Suppressor macrophage treated with lipopolysaccharide for 4 hours (primary cell): ENCODE measurements at regions not wholly inside any gene's neighbourhood (a gene's known extent, or its start where the extent isn't known, plus 50 kb on each side); places are given as distances from the start of the nearest gene placed in this dataset.

Source experiments
- DNase-seq: peaks from one replicate; pipeline ENCODE4 v3.0.0-alpha.2; 2020

- DNase-seq = no peak
Measured at GRCh38 chr11:70733327-70734325, 335.3 kb downstream of the CTTN start.

GRCh38 chr11:70734379-70734778 is 336.1 kb downstream of the CTTN start:
- no peak for DNase-seq

- DNase-seq = no peak
Measured at GRCh38 chr11:70734911-70735310, 336.6 kb downstream of the CTTN start.

- DNase-seq = no peak
Measured at GRCh38 chr11:70735976-70736375, 337.6 kb downstream of the CTTN start.

GRCh38 chr11:70736461-70736860 is 338.1 kb downstream of the CTTN start:
- DNase-seq = no peak

GRCh38 chr11:70736937-70737640 is 338.8 kb downstream of the CTTN start:
- DNase-seq = no peak

- no peak for DNase-seq
Measured at GRCh38 chr11:70737816-70738630, 339.7 kb downstream of the CTTN start.

- DNase-seq = no peak
Measured at GRCh38 chr11:70738661-70739060, 340.3 kb downstream of the CTTN start.

- DNase-seq = no peak
Measured at GRCh38 chr11:70739091-70739490, 340.8 kb downstream of the CTTN start.

GRCh38 chr11:70739811-70740487 is 341.6 kb downstream of the CTTN start:
- DNase-seq = no peak

- DNase-seq = no peak
Measured at GRCh38 chr11:70740488-70740851, 342.1 kb downstream of the CTTN start.

GRCh38 chr11:70741085-70741484 is 342.8 kb downstream of the CTTN start:
- no peak for DNase-seq

- DNase-seq = no peak
Measured at GRCh38 chr11:70742553-70743291, 344.4 kb downstream of the CTTN start.

- no peak for DNase-seq
Measured at GRCh38 chr11:70743329-70743728, 345.0 kb downstream of the CTTN start.

- DNase-seq = no peak
Measured at GRCh38 chr11:70743941-70744351, 345.6 kb downstream of the CTTN start.

GRCh38 chr11:70744396-70745185 is 346.3 kb downstream of the CTTN start:
- no peak for DNase-seq

- no peak for DNase-seq
Measured at GRCh38 chr11:70745451-70745850, 347.1 kb downstream of the CTTN start.

GRCh38 chr11:70745941-70746340 is 347.6 kb downstream of the CTTN start:
- no peak for DNase-seq

- DNase-seq = no peak
Measured at GRCh38 chr11:70746351-70746750, 348.0 kb downstream of the CTTN start.

- no peak for DNase-seq
Measured at GRCh38 chr11:70747285-70747684, 349.0 kb downstream of the CTTN start.

- DNase-seq = no peak
Measured at GRCh38 chr11:70747921-70748320, 349.6 kb downstream of the CTTN start.
